GM23338 (cell line): ENCODE measurements at regions not wholly inside any gene's neighbourhood (a gene's known extent, or its start where the extent isn't known, plus 50 kb on each side); places are given as distances from the start of the nearest gene placed in this dataset.

Source experiments
- ATAC-seq: fragments of 200-7000 bp; cut with Tn5 transposase; 3 replicates; pipeline ENCODE4 v1.9.1; 2020
- DNase-seq: peaks from one replicate; pipeline ENCODE4 v3.0.0-alpha.2; 2015; ENCODE audit warnings: low spot score
- H2AFZ ChIP-seq: fragments of 200-600 bp; sonication (generic); 2 replicates; pipeline ENCODE4 v1.8.0; 2016; ENCODE audit warnings: antibody characterized with exemption, mild to moderate bottlenecking, moderate library complexity
- H3F3A ChIP-seq: fragments of 200-600 bp; sonication (generic); replicated peaks from 2 replicates; pipeline ENCODE4 v1.8.0; 2017; ENCODE audit warnings: antibody characterized with exemption, mixed run types, low read depth
- H3K27ac ChIP-seq: fragments of 200-600 bp; sonication (generic); 2 replicates; pipeline ENCODE4 v1.6.1; 2016; ENCODE audit warnings: low read depth
- H3K27me3 ChIP-seq: fragments of 200-600 bp; sonication (generic); 2 replicates; pipeline ENCODE4 v1.8.0; 2016; ENCODE audit warnings: mild to moderate bottlenecking, mixed run types, moderate library complexity; ENCODE audit not compliant: insufficient read depth
- H3K36me3 ChIP-seq: fragments of 200-600 bp; sonication (generic); 2 replicates; pipeline ENCODE4 v1.8.0; 2016; ENCODE audit warnings: mild to moderate bottlenecking; ENCODE audit not compliant: insufficient read depth
- H3K4me1 ChIP-seq: fragments of 200-600 bp; sonication (generic); 2 replicates; pipeline ENCODE4 v1.8.0; 2016; ENCODE audit warnings: mild to moderate bottlenecking, moderate library complexity; ENCODE audit not compliant: insufficient read depth
- H3K4me2 ChIP-seq: fragments of 200-600 bp; sonication (generic); 2 replicates; pipeline ENCODE4 v1.7.1; 2017; ENCODE audit warnings: mixed run types
- H3K4me3 ChIP-seq: fragments of 200-600 bp; sonication (generic); 2 replicates; pipeline ENCODE4 v1.6.1; 2016; ENCODE audit warnings: mixed run types
- H3K79me2 ChIP-seq: fragments of 200-600 bp; sonication (generic); replicated peaks from 2 replicates; pipeline ENCODE4 v1.8.0; 2017; ENCODE audit warnings: mild to moderate bottlenecking; ENCODE audit not compliant: insufficient read depth
- H3K9me2 ChIP-seq: fragments of 200-600 bp; sonication (generic); 2 replicates; pipeline ENCODE4 v1.8.0; 2017; ENCODE audit not compliant: insufficient read depth
- H4K20me1 ChIP-seq: fragments of 200-600 bp; sonication (generic); replicated peaks from 2 replicates; pipeline ENCODE4 v1.8.0; 2017; ENCODE audit warnings: mild to moderate bottlenecking; ENCODE audit not compliant: insufficient read depth
- H3K27ac Mint-ChIP-seq: 2 replicates; pipeline ENCODE4 v1.8.0; 2020; ENCODE audit warnings: inconsistent platforms, mild to moderate bottlenecking, moderate library complexity, mixed read lengths
- H3K27me3 Mint-ChIP-seq: 3 replicates; pipeline ENCODE4 v1.8.0; 2022; ENCODE audit warnings: low read depth, mild to moderate bottlenecking, moderate library complexity, mixed read lengths, inconsistent platforms; ENCODE audit not compliant: insufficient read depth, poor library complexity
- H3K36me3 Mint-ChIP-seq: 3 replicates; pipeline ENCODE4 v1.8.0; 2021; ENCODE audit warnings: low read depth, mild to moderate bottlenecking, inconsistent platforms, moderate library complexity, mixed read lengths
- H3K4me1 Mint-ChIP-seq: 3 replicates; pipeline ENCODE4 v1.8.0; 2020; ENCODE audit warnings: mild to moderate bottlenecking, inconsistent platforms, mixed read lengths
- H3K4me3 Mint-ChIP-seq: 3 replicates; pipeline ENCODE4 v1.8.0; 2021; ENCODE audit warnings: moderate library complexity, mild to moderate bottlenecking, inconsistent platforms, mixed read lengths
- H3K9me3 Mint-ChIP-seq: 3 replicates; pipeline ENCODE4 v1.8.0; 2020; ENCODE audit warnings: moderate library complexity, mild to moderate bottlenecking, inconsistent platforms, mixed read lengths
- CREB1 ChIP-seq: fragments of 250-450 bp; sonication (Bioruptor Pico); IDR thresholded peaks from 2 replicates; pipeline ENCODE4 v1.5.0; 2020; ENCODE audit warnings: low read depth, mild to moderate bottlenecking, moderate library complexity
- EZH2 ChIP-seq: fragments of 200-600 bp; sonication (generic); IDR thresholded peaks from one replicate; pipeline ENCODE4 v1.8.0; 2017; ENCODE audit warnings: antibody characterized with exemption, mild to moderate bottlenecking, low read depth; ENCODE audit not compliant: unreplicated experiment
- EZH2phosphoT487 ChIP-seq: fragments of 200-600 bp; sonication (generic); IDR thresholded peaks from one replicate; pipeline ENCODE4 v1.8.1; 2018; ENCODE audit warnings: antibody characterized with exemption; ENCODE audit not compliant: unreplicated experiment
- JUNB ChIP-seq: IDR thresholded peaks from one replicate; pipeline ENCODE4 v1.6.1; 2016; ENCODE audit warnings: antibody characterized with exemption; ENCODE audit not compliant: unreplicated experiment
- NANOG ChIP-seq: IDR thresholded peaks from 2 replicates; pipeline ENCODE4 v1.6.1; 2016; ENCODE audit warnings: antibody characterized with exemption, borderline replicate concordance
- POLR2AphosphoS5 ChIP-seq: IDR thresholded peaks from 2 replicates; pipeline ENCODE4 v1.6.1; 2016; ENCODE audit warnings: antibody characterized with exemption, low read depth
- STAT1 ChIP-seq: IDR thresholded peaks from one replicate; pipeline ENCODE4 v1.6.1; 2016; ENCODE audit warnings: antibody characterized with exemption; ENCODE audit not compliant: unreplicated experiment
- ZNF114 ChIP-seq: fragments of 250-450 bp; sonication (Bioruptor Pico); IDR thresholded peaks from 2 replicates; pipeline ENCODE4 v1.5.0; 2020; ENCODE audit warnings: mild to moderate bottlenecking, moderate library complexity
- ZNF331 ChIP-seq: fragments of 250-450 bp; sonication (Bioruptor Pico); IDR thresholded peaks from 2 replicates; pipeline ENCODE4 v1.5.0; 2020; ENCODE audit warnings: low read depth, mild to moderate bottlenecking, moderate library complexity
- TF ChIP-seq, protein P1 (sequence below): fragments of 250-450 bp; sonication (Bioruptor Pico); IDR thresholded peaks from 2 replicates; pipeline ENCODE4 v1.5.0; 2020; ENCODE audit warnings: mild to moderate bottlenecking, moderate library complexity
- TF ChIP-seq, protein P2 (sequence below): IDR thresholded peaks from one replicate; pipeline ENCODE4 v1.6.1; 2018; ENCODE audit warnings: antibody characterized with exemption; ENCODE audit not compliant: unreplicated experiment
- TF ChIP-seq, protein P3 (sequence below): IDR thresholded peaks from 2 replicates; pipeline ENCODE4 v1.6.1; 2016; ENCODE audit warnings: antibody characterized with exemption
- TF ChIP-seq, protein P4 (sequence below), 2 experiments: fragments of 200-600 bp in 1 of 2; sonication (generic) in 1 of 2; conservative IDR thresholded peaks; 2 replicates each; pipeline versions ENCODE4 v1.5.1 to v1.6.1; 2016 to 2017; ENCODE audit warnings: antibody characterized with exemption in 2 of 2, low read depth in 2 of 2, mild to moderate bottlenecking in 2 of 2, moderate library complexity in 1 of 2

DNA sequence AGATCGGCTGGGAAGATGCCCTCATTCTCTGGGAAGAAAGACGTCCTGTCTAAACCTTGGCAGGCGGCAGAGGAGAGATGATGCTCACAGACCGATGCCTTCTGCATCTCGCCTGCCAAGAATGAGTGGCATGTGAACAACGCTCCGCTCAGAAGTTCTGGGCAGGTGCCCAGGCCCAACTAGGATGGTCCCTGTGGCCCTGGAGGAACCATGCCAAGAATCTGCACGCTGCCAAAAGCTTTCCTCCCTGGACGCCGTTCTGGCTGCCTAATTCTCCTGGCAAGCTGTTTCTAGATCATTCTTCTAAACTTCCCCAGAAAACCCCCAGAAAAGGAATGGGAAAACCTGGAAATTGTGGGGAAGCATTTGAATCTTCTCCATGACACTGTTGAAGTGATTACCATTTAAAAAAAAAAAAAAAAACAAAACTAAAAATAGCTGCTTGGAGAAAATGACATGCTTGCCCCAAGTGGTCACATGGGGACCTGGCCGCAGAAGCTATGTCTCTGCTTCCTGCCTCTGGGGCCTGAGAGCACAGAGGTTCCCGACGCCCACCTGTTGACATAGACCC, 440.9 kb downstream of the PRDM2 start:
- H3K4me1 ChIP-seq, result peaks cover 10% of the 10 kb centered on the region
- H3K79me2 ChIP-seq, result no peaks in the 10 kb centered on the region
- no peaks in the 10 kb centered on the region for H3F3A ChIP-seq
- H3K36me3 ChIP-seq, result no peaks in the 10 kb centered on the region
- Mint-ChIP-seq H3K36me3 (no peaks in the 10 kb centered on the region), H3K4me3 (no peak overlapping the region), H3K9me3 (peaks cover 2% of the 10 kb centered on the region; the same call in 1 of the 3 replicates), H3K27ac (no peak overlapping the region), H3K27me3 (peaks cover 10% of the 10 kb centered on the region), H3K4me1 (peaks cover 13% of the 10 kb centered on the region)
- no peak for ATAC-seq
- TF ChIP-seq, protein P1, sequence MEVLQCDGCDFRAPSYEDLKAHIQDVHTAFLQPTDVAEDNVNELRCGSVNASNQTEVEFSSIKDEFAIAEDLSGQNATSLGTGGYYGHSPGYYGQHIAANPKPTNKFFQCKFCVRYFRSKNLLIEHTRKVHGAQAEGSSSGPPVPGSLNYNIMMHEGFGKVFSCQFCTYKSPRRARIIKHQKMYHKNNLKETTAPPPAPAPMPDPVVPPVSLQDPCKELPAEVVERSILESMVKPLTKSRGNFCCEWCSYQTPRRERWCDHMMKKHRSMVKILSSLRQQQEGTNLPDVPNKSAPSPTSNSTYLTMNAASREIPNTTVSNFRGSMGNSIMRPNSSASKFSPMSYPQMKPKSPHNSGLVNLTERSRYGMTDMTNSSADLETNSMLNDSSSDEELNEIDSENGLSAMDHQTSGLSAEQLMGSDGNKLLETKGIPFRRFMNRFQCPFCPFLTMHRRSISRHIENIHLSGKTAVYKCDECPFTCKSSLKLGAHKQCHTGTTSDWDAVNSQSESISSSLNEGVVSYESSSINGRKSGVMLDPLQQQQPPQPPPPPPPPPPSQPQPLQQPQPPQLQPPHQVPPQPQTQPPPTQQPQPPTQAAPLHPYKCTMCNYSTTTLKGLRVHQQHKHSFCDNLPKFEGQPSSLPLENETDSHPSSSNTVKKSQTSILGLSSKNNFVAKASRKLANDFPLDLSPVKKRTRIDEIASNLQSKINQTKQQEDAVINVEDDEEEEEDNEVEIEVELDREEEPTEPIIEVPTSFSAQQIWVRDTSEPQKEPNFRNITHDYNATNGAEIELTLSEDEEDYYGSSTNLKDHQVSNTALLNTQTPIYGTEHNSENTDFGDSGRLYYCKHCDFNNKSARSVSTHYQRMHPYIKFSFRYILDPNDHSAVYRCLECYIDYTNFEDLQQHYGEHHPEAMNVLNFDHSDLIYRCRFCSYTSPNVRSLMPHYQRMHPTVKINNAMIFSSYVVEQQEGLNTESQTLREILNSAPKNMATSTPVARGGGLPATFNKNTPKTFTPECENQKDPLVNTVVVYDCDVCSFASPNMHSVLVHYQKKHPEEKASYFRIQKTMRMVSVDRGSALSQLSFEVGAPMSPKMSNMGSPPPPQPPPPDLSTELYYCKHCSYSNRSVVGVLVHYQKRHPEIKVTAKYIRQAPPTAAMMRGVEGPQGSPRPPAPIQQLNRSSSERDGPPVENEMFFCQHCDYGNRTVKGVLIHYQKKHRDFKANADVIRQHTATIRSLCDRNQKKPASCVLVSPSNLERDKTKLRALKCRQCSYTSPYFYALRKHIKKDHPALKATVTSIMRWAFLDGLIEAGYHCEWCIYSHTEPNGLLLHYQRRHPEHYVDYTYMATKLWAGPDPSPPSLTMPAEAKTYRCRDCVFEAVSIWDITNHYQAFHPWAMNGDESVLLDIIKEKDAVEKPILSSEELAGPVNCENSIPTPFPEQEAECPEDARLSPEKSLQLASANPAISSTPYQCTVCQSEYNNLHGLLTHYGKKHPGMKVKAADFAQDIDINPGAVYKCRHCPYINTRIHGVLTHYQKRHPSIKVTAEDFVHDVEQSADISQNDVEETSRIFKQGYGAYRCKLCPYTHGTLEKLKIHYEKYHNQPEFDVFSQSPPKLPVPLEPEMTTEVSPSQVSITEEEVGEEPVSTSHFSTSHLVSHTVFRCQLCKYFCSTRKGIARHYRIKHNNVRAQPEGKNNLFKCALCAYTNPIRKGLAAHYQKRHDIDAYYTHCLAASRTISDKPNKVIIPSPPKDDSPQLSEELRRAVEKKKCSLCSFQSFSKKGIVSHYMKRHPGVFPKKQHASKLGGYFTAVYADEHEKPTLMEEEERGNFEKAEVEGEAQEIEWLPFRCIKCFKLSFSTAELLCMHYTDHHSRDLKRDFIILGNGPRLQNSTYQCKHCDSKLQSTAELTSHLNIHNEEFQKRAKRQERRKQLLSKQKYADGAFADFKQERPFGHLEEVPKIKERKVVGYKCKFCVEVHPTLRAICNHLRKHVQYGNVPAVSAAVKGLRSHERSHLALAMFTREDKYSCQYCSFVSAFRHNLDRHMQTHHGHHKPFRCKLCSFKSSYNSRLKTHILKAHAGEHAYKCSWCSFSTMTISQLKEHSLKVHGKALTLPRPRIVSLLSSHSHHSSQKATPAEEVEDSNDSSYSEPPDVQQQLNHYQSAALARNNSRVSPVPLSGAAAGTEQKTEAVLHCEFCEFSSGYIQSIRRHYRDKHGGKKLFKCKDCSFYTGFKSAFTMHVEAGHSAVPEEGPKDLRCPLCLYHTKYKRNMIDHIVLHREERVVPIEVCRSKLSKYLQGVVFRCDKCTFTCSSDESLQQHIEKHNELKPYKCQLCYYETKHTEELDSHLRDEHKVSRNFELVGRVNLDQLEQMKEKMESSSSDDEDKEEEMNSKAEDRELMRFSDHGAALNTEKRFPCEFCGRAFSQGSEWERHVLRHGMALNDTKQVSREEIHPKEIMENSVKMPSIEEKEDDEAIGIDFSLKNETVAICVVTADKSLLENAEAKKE (CRISPR knock-in tag), result no peak
- TF ChIP-seq, protein P2, sequence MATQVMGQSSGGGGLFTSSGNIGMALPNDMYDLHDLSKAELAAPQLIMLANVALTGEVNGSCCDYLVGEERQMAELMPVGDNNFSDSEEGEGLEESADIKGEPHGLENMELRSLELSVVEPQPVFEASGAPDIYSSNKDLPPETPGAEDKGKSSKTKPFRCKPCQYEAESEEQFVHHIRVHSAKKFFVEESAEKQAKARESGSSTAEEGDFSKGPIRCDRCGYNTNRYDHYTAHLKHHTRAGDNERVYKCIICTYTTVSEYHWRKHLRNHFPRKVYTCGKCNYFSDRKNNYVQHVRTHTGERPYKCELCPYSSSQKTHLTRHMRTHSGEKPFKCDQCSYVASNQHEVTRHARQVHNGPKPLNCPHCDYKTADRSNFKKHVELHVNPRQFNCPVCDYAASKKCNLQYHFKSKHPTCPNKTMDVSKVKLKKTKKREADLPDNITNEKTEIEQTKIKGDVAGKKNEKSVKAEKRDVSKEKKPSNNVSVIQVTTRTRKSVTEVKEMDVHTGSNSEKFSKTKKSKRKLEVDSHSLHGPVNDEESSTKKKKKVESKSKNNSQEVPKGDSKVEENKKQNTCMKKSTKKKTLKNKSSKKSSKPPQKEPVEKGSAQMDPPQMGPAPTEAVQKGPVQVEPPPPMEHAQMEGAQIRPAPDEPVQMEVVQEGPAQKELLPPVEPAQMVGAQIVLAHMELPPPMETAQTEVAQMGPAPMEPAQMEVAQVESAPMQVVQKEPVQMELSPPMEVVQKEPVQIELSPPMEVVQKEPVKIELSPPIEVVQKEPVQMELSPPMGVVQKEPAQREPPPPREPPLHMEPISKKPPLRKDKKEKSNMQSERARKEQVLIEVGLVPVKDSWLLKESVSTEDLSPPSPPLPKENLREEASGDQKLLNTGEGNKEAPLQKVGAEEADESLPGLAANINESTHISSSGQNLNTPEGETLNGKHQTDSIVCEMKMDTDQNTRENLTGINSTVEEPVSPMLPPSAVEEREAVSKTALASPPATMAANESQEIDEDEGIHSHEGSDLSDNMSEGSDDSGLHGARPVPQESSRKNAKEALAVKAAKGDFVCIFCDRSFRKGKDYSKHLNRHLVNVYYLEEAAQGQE, result no peak
- TF ChIP-seq, protein P3, sequence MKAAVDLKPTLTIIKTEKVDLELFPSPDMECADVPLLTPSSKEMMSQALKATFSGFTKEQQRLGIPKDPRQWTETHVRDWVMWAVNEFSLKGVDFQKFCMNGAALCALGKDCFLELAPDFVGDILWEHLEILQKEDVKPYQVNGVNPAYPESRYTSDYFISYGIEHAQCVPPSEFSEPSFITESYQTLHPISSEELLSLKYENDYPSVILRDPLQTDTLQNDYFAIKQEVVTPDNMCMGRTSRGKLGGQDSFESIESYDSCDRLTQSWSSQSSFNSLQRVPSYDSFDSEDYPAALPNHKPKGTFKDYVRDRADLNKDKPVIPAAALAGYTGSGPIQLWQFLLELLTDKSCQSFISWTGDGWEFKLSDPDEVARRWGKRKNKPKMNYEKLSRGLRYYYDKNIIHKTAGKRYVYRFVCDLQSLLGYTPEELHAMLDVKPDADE, result no peak
- no peak for TF ChIP-seq ZNF331 (CRISPR knock-in tag)
- TF ChIP-seq STAT1, result no peak
- no peak for TF ChIP-seq CREB1 (CRISPR knock-in tag)
- TF ChIP-seq, protein P4, sequence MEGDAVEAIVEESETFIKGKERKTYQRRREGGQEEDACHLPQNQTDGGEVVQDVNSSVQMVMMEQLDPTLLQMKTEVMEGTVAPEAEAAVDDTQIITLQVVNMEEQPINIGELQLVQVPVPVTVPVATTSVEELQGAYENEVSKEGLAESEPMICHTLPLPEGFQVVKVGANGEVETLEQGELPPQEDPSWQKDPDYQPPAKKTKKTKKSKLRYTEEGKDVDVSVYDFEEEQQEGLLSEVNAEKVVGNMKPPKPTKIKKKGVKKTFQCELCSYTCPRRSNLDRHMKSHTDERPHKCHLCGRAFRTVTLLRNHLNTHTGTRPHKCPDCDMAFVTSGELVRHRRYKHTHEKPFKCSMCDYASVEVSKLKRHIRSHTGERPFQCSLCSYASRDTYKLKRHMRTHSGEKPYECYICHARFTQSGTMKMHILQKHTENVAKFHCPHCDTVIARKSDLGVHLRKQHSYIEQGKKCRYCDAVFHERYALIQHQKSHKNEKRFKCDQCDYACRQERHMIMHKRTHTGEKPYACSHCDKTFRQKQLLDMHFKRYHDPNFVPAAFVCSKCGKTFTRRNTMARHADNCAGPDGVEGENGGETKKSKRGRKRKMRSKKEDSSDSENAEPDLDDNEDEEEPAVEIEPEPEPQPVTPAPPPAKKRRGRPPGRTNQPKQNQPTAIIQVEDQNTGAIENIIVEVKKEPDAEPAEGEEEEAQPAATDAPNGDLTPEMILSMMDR (conservative IDR thresholded peaks at IDR 0.05; ENCODE audit: low read depth in 2 of 2), result no peak
- TF ChIP-seq EZH2, result no peak
- no peak for TF ChIP-seq JUNB
- no peak for TF ChIP-seq ZNF114 (CRISPR knock-in tag)
- TF ChIP-seq NANOG, result no peak
- TF ChIP-seq EZH2phosphoT487, result no peak
- no peak for TF ChIP-seq POLR2AphosphoS5
- H3K4me3 ChIP-seq, result no peak overlapping the region
- H2AFZ ChIP-seq, result peak overlapping the region; percentile 25; the same call in 1 of the 2 replicates
- H4K20me1 ChIP-seq, result no peaks in the 10 kb centered on the region
- no peaks in the 10 kb centered on the region for H3K27me3 ChIP-seq
- H3K27ac ChIP-seq, result no peak overlapping the region
- H3K4me2 ChIP-seq, result no peak overlapping the region
- peaks cover 16% of the 10 kb centered on the region for H3K9me2 ChIP-seq
- peak; percentile 17 for DNase-seq
